ENCODE measurements at regions not wholly inside any gene's neighbourhood (a gene's known extent, or its start where the extent isn't known, plus 50 kb on each side); places are given as distances from the start of the nearest gene placed in this dataset.

- ChIA-PET CTCF (interaction anchor here (0.8 to 1.1 kb wide), 2 partner anchors 20 to 235 kb away, joined by 3 to 4 read pairs; no protein-coding TSS in a partner anchor), POLR2A (no interaction called here)
- H3K36me3 Mint-ChIP-seq = no peaks in the 10 kb centered on the region
- H3K9me3 Mint-ChIP-seq = peaks cover 2% of the 10 kb centered on the region; the same call in 1 of the 2 replicates
- TF ChIP-seq ZBTB43 (CRISPR knock-in tag; IDR thresholded peaks at IDR 0.05) (no peak), CBFB (CRISPR knock-in tag; IDR thresholded peaks at IDR 0.05; ENCODE audit: low read depth) (no peak), SMAD4 (CRISPR knock-in tag; IDR thresholded peaks at IDR 0.05) (no peak), ZNF138 (CRISPR knock-in tag; conservative IDR thresholded peaks at IDR 0.05) (no peak), IRF1 (CRISPR knock-in tag; IDR thresholded peaks at IDR 0.05) (no peak), STAT6 (CRISPR knock-in tag; conservative IDR thresholded peaks at IDR 0.05; ENCODE audit: low read depth) (no peak), GABPB1 (CRISPR knock-in tag; IDR thresholded peaks at IDR 0.05) (peak; percentile 95), NFATC4 (CRISPR knock-in tag; IDR thresholded peaks at IDR 0.05) (no peak)
- 0 out of 2 replicates have a peak, but pooled peaks cover 5% of the 10 kb centered on the region for H3K4me1 Mint-ChIP-seq
- no peak for DNase-seq (ENCODE audit: low spot score)
- H3K27ac Mint-ChIP-seq = no peak overlapping the region
- no peak overlapping the region for H3K4me3 Mint-ChIP-seq
- ATAC-seq = no peak
- no peaks in the 10 kb centered on the region for H3K27me3 Mint-ChIP-seq (ENCODE audit: low read depth)
Measured at GRCh38 chr18:70431203-70431624, 142.4 kb downstream of the SOCS6 start.

GRCh38 chr18:70430501-70431173 lies 141.8 kb downstream of the SOCS6 start:
- 0 out of 2 replicates have a peak, but pooled peaks cover 2% of the 10 kb centered on the region for H3K36me3 Mint-ChIP-seq
- H3K9me3 Mint-ChIP-seq = peaks cover 8% of the 10 kb centered on the region; the same call in 1 of the 2 replicates
- ATAC-seq = no peak
- no peaks in the 10 kb centered on the region for H3K27me3 Mint-ChIP-seq (ENCODE audit: low read depth)
- no peak for DNase-seq (ENCODE audit: low spot score)
- H3K4me3 Mint-ChIP-seq = no peak overlapping the region
- ChIA-PET POLR2A (no interaction called here), CTCF (interaction anchor here (0.8 to 1.1 kb wide), 2 partner anchors 21 to 235 kb away, joined by 3 to 4 read pairs; no protein-coding TSS in a partner anchor)
- 0 out of 2 replicates have a peak, but pooled peaks cover 5% of the 10 kb centered on the region for H3K4me1 Mint-ChIP-seq
- H3K27ac Mint-ChIP-seq = no peak overlapping the region
- no peak for TF ChIP-seq GABPB1 (CRISPR knock-in tag; IDR thresholded peaks at IDR 0.05)
- TF ChIP-seq RORB (CRISPR knock-in tag; IDR thresholded peaks at IDR 0.05) = no peak
- TF ChIP-seq GTF2I (CRISPR knock-in tag; conservative IDR thresholded peaks at IDR 0.05) = no peak
- TF ChIP-seq JAZF1 (CRISPR knock-in tag; IDR thresholded peaks at IDR 0.05) = no peak
- TF ChIP-seq ZNF423 (CRISPR knock-in tag; IDR thresholded peaks at IDR 0.05) = no peak
- no peak for TF ChIP-seq ETV6 (CRISPR knock-in tag; IDR thresholded peaks at IDR 0.05)
- no peak for TF ChIP-seq AR (CRISPR knock-in tag; IDR thresholded peaks at IDR 0.05)
- no peak for TF ChIP-seq JUN (CRISPR knock-in tag; IDR thresholded peaks at IDR 0.05)
- TF ChIP-seq MXD4 (CRISPR knock-in tag; IDR thresholded peaks at IDR 0.05; ENCODE audit: borderline replicate concordance) = no peak
- TF ChIP-seq ZBTB21 (CRISPR knock-in tag; IDR thresholded peaks at IDR 0.05; ENCODE audit: borderline replicate concordance) = no peak
- no peak for TF ChIP-seq USF1 (CRISPR knock-in tag; IDR thresholded peaks at IDR 0.05)
- TF ChIP-seq FOXK1 (CRISPR knock-in tag; IDR thresholded peaks at IDR 0.05) = no peak
- TF ChIP-seq FOXJ3 (CRISPR knock-in tag; IDR thresholded peaks at IDR 0.05; ENCODE audit: borderline replicate concordance) = no peak
- TF ChIP-seq SMAD4 (CRISPR knock-in tag; IDR thresholded peaks at IDR 0.05) = no peak
- TF ChIP-seq SMAD3 (CRISPR knock-in tag; IDR thresholded peaks at IDR 0.05; ENCODE audit: borderline replicate concordance) = no peak
- no peak for TF ChIP-seq CTCF (IDR thresholded peaks at IDR 0.05)
- no peak for TF ChIP-seq MAX (CRISPR knock-in tag; IDR thresholded peaks at IDR 0.05)
- no peak for TF ChIP-seq ZBTB43 (CRISPR knock-in tag; IDR thresholded peaks at IDR 0.05)
